CD4-positive, alpha-beta memory T cell (primary cell): ENCODE measurements at regions not wholly inside any gene's neighbourhood (a gene's known extent, or its start where the extent isn't known, plus 50 kb on each side); places are given as distances from the start of the nearest gene placed in this dataset.
A peak's percentile ranks its signal among the peaks of the same experiment; 100 is the strongest.

ENCODE experiments used
- CTCF ChIA-PET: fragments of 350-600 bp; sonication (Branson Sonifier 250); formaldehyde crosslinking; loops from one replicate; lab custom pipeline; 2021; ENCODE audit warnings: inconsistent platforms; ENCODE audit not compliant: partially characterized antibody; lab: Charles Lee
- POLR2A ChIA-PET: fragments of 350-600 bp; sonication (Branson Sonifier 250); formaldehyde crosslinking; loops from one replicate; lab custom pipeline; 2021; ENCODE audit not compliant: partially characterized antibody; lab: Charles Lee
- DNase-seq, 5 donors: peaks; one replicate each; pipeline versions ENCODE4 v3.0.0 to v3.0.0-alpha.2; 2020 to 2022; ENCODE audit warnings: mixed read lengths in 1 of 5
- H3K27ac ChIP-seq: one replicate; pipeline ENCODE4 v1.7.0; 2013; ENCODE audit warnings: low read depth, low read length
- H3K27me3 ChIP-seq: 2 replicates; pipeline ENCODE4 v1.7.0; 2013; ENCODE audit warnings: mild to moderate bottlenecking, low read length, moderate library complexity; ENCODE audit not compliant: insufficient read depth
- H3K36me3 ChIP-seq: 2 replicates; pipeline ENCODE4 v1.7.0; 2013; ENCODE audit warnings: mild to moderate bottlenecking, low read length, moderate library complexity; ENCODE audit not compliant: insufficient read depth
- H3K4me1 ChIP-seq: 2 replicates; pipeline ENCODE4 v1.7.0; 2013; ENCODE audit warnings: mild to moderate bottlenecking, low read length, moderate library complexity; ENCODE audit not compliant: insufficient read depth
- H3K4me3 ChIP-seq, 2 donors: one replicate each; pipeline ENCODE4 v1.7.0; 2013; ENCODE audit warnings: low read length in 2 of 2, mild to moderate bottlenecking in 1 of 2
- H3K9me3 ChIP-seq, 2 donors: one replicate each; pipeline ENCODE4 v1.7.0; 2013; ENCODE audit warnings: low read length in 2 of 2, control low read depth in 1 of 2; ENCODE audit not compliant: control insufficient read depth in 1 of 2
- H3K27ac Mint-ChIP-seq, 7 donors: one replicate each; pipeline ENCODE4 v1.8.0; 2020 to 2021; ENCODE audit warnings: mixed read lengths in 7 of 7, mild to moderate bottlenecking in 6 of 7, inconsistent platforms in 3 of 7, moderate library complexity in 3 of 7
- H3K27me3 Mint-ChIP-seq, 2 donors: one replicate each; pipeline ENCODE4 v1.8.0; 2020 to 2021; ENCODE audit warnings: mixed read lengths in 2 of 2
- H3K36me3 Mint-ChIP-seq, 2 donors: one replicate each; pipeline ENCODE4 v1.8.0; 2020 to 2021; ENCODE audit warnings: mixed read lengths in 2 of 2, inconsistent platforms in 1 of 2, mild to moderate bottlenecking in 1 of 2
- H3K4me1 Mint-ChIP-seq, 4 donors: one replicate each; pipeline ENCODE4 v1.8.0; 2020 to 2021; ENCODE audit warnings: mixed read lengths in 4 of 4, mild to moderate bottlenecking in 1 of 4
- H3K4me3 Mint-ChIP-seq, 8 donors: one replicate each; pipeline ENCODE4 v1.8.0; 2020 to 2021; ENCODE audit warnings: mixed read lengths in 8 of 8, mild to moderate bottlenecking in 7 of 8, moderate library complexity in 6 of 8, inconsistent platforms in 3 of 8
- H3K9me3 Mint-ChIP-seq, 8 donors: one replicate each; pipeline ENCODE4 v1.8.0; 2020 to 2021; ENCODE audit warnings: mixed read lengths in 8 of 8, mild to moderate bottlenecking in 5 of 8, inconsistent platforms in 3 of 8, moderate library complexity in 1 of 8
- intact Hi-C: fragments of 100-400 bp; cut with micrococcal nuclease; formaldehyde crosslinking; loops from one replicate; pipeline ENCODE4 v1.15.1; 2023

- H3K4me1 ChIP-seq, result no peaks in the 10 kb centered on the region
- H3K9me3 ChIP-seq, result no peaks in the 10 kb centered on the region
- no peaks in the 10 kb centered on the region for H3K27me3 Mint-ChIP-seq
- H3K27me3 ChIP-seq, result no peaks in the 10 kb centered on the region
- CTCF ChIA-PET, result no interaction called here
- H3K36me3 Mint-ChIP-seq, result no peaks in the 10 kb centered on the region
- DNase-seq, result no peak
- H3K9me3 Mint-ChIP-seq, result peaks cover 0 to 24% (median 6%) of the 10 kb centered on the region in 8 donors
- no peak overlapping the region for H3K4me3 Mint-ChIP-seq
- intact Hi-C loops, result no loop called here
- H3K4me1 Mint-ChIP-seq, result no peaks in the 10 kb centered on the region
- POLR2A ChIA-PET, result no interaction called here
- no peak overlapping the region for H3K27ac Mint-ChIP-seq
- no peak overlapping the region for H3K27ac ChIP-seq
- H3K4me3 ChIP-seq, result no peak overlapping the region
- H3K36me3 ChIP-seq, result no peaks in the 10 kb centered on the region
Measured at GRCh38 chrX:5194806-5195205, 1033.9 kb downstream of the NLGN4X start.

GRCh38 chrX:5180135-5180741, 1048.4 kb downstream of the NLGN4X start:
- no peaks in the 10 kb centered on the region for H3K27me3 ChIP-seq
- Mint-ChIP-seq H3K27ac (no peak overlapping the region), H3K9me3 (peaks cover 0 to 40% (median 20%) of the 10 kb centered on the region in 8 donors), H3K36me3 (no peaks in the 10 kb centered on the region), H3K4me1 (no peaks in the 10 kb centered on the region), H3K4me3 (no peak overlapping the region), H3K27me3 (no peaks in the 10 kb centered on the region)
- no peak for DNase-seq
- no peaks in the 10 kb centered on the region for H3K36me3 ChIP-seq
- intact Hi-C loops, result no loop called here
- ChIA-PET POLR2A (no interaction called here), CTCF (no interaction called here)
- no peak overlapping the region for H3K27ac ChIP-seq
- H3K4me1 ChIP-seq, result no peaks in the 10 kb centered on the region
- no peaks in the 10 kb centered on the region for H3K9me3 ChIP-seq
- H3K4me3 ChIP-seq, result no peak overlapping the region

GRCh38 chrX:5176766-5177165, 1051.9 kb downstream of the NLGN4X start:
- peak overlapping the region in 1 of 8 donors; percentile 2 for H3K4me3 Mint-ChIP-seq
- ChIA-PET POLR2A (no interaction called here), CTCF (no interaction called here)
- H3K4me1 Mint-ChIP-seq, result no peaks in the 10 kb centered on the region
- H3K27ac ChIP-seq, result no peak overlapping the region
- no peaks in the 10 kb centered on the region for H3K36me3 Mint-ChIP-seq
- H3K36me3 ChIP-seq, result no peaks in the 10 kb centered on the region
- peaks cover 0 to 39% (median 17%) of the 10 kb centered on the region in 8 donors for H3K9me3 Mint-ChIP-seq
- H3K27me3 Mint-ChIP-seq, result no peaks in the 10 kb centered on the region
- no peak for DNase-seq
- no peaks in the 10 kb centered on the region for H3K4me1 ChIP-seq
- H3K9me3 ChIP-seq, result no peaks in the 10 kb centered on the region
- intact Hi-C loops, result no loop called here
- H3K4me3 ChIP-seq, result no peak overlapping the region
- H3K27me3 ChIP-seq, result no peaks in the 10 kb centered on the region
- H3K27ac Mint-ChIP-seq, result no peak overlapping the region

GRCh38 chrX:5163663-5164062, 1065.0 kb downstream of the NLGN4X start:
- H3K9me3 ChIP-seq, result no peaks in the 10 kb centered on the region
- H3K27ac ChIP-seq, result no peak overlapping the region
- intact Hi-C loops, result no loop called here

GRCh38 chrX:5155301-5155700, 1073.4 kb downstream of the NLGN4X start:
- Mint-ChIP-seq H3K9me3 (peaks cover 0 to 13% (median 3%) of the 10 kb centered on the region in 8 donors), H3K27ac (no peak overlapping the region), H3K27me3 (no peaks in the 10 kb centered on the region), H3K36me3 (no peaks in the 10 kb centered on the region), H3K4me1 (no peaks in the 10 kb centered on the region), H3K4me3 (no peak overlapping the region)
- CTCF ChIA-PET, result no interaction called here
- intact Hi-C loops, result no loop called here
- Histone ChIP-seq H3K4me3 (no peak overlapping the region), H3K36me3 (no peaks in the 10 kb centered on the region), H3K9me3 (no peaks in the 10 kb centered on the region), H3K4me1 (no peaks in the 10 kb centered on the region), H3K27me3 (no peaks in the 10 kb centered on the region), H3K27ac (no peak overlapping the region)
- DNase-seq, result no peak
- POLR2A ChIA-PET, result no interaction called here

More at GRCh38 chrX:5163663-5164062, 1065.0 kb downstream of the NLGN4X start:
- Mint-ChIP-seq H3K27me3 (no peaks in the 10 kb centered on the region), H3K36me3 (no peaks in the 10 kb centered on the region), H3K4me1 (no peaks in the 10 kb centered on the region), H3K9me3 (peaks cover 0 to 14% (median 5%) of the 10 kb centered on the region in 8 donors), H3K4me3 (no peak overlapping the region), H3K27ac (no peak overlapping the region)
- H3K27me3 ChIP-seq, result no peaks in the 10 kb centered on the region
- H3K36me3 ChIP-seq, result no peaks in the 10 kb centered on the region
- H3K4me3 ChIP-seq, result no peak overlapping the region
- ChIA-PET CTCF (no interaction called here), POLR2A (no interaction called here)
- H3K4me1 ChIP-seq, result no peaks in the 10 kb centered on the region
- no peak for DNase-seq

GRCh38 chrX:5145957-5146356, 1082.7 kb downstream of the NLGN4X start:
- H3K4me3 ChIP-seq, result no peak overlapping the region
- CTCF ChIA-PET, result no interaction called here
- H3K4me1 ChIP-seq, result no peaks in the 10 kb centered on the region
- no peaks in the 10 kb centered on the region for H3K4me1 Mint-ChIP-seq
- no peaks in the 10 kb centered on the region for H3K27me3 Mint-ChIP-seq
- H3K27ac ChIP-seq, result no peak overlapping the region
- H3K27ac Mint-ChIP-seq, result no peak overlapping the region
- H3K9me3 ChIP-seq, result no peaks in the 10 kb centered on the region
- peaks cover 0 to 39% (median 18%) of the 10 kb centered on the region in 8 donors for H3K9me3 Mint-ChIP-seq
- POLR2A ChIA-PET, result no interaction called here
- intact Hi-C loops, result no loop called here
- DNase-seq, result no peak
- H3K27me3 ChIP-seq, result no peaks in the 10 kb centered on the region
- H3K36me3 Mint-ChIP-seq, result no peaks in the 10 kb centered on the region
- H3K4me3 Mint-ChIP-seq, result no peak overlapping the region
- H3K36me3 ChIP-seq, result no peaks in the 10 kb centered on the region

GRCh38 chrX:5142644-5143043, 1086.0 kb downstream of the NLGN4X start:
- Histone ChIP-seq H3K4me3 (no peak overlapping the region), H3K9me3 (no peaks in the 10 kb centered on the region), H3K27me3 (no peaks in the 10 kb centered on the region), H3K36me3 (no peaks in the 10 kb centered on the region), H3K27ac (no peak overlapping the region), H3K4me1 (no peaks in the 10 kb centered on the region)
- H3K4me3 Mint-ChIP-seq, result no peak overlapping the region
- H3K36me3 Mint-ChIP-seq, result no peaks in the 10 kb centered on the region
- H3K27me3 Mint-ChIP-seq, result no peaks in the 10 kb centered on the region
- ChIA-PET POLR2A (no interaction called here), CTCF (no interaction called here)
- H3K4me1 Mint-ChIP-seq, result no peaks in the 10 kb centered on the region
- peaks cover 0 to 21% (median 10%) of the 10 kb centered on the region in 8 donors for H3K9me3 Mint-ChIP-seq
- DNase-seq, result no peak
- intact Hi-C loops, result no loop called here
- H3K27ac Mint-ChIP-seq, result no peak overlapping the region
